Ecto neural progenitor cell (in vitro differentiated cells): ENCODE measurements at regions not wholly inside any gene's neighbourhood (a gene's known extent, or its start where the extent isn't known, plus 50 kb on each side); places are given as distances from the start of the nearest gene placed in this dataset.

Experiments used
- DNase-seq: peaks from one replicate; pipeline ENCODE4 v3.0.0-alpha.2; 2018; ENCODE audit warnings: low spot score

DNA sequence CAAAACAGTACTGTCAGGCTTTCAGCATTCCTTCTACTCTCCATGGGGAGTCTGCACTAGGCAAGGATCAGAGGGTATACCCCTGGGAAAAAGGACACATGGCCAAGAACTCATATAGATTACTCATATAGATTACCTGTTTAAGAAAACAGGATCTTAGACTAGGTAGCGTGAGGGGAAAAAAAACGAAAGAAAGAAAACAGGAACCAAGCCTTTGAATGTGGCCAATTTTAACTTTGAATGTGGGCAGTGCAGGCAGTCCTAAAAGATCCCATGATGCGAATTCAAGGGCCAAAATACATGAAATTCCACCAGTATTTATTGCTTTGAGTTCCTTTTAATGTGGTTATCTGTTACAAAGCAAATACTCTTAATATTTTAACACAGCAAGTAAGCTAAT is 108.6 kb upstream of the TAC1 start:
- DNase-seq = no peak

DNA sequence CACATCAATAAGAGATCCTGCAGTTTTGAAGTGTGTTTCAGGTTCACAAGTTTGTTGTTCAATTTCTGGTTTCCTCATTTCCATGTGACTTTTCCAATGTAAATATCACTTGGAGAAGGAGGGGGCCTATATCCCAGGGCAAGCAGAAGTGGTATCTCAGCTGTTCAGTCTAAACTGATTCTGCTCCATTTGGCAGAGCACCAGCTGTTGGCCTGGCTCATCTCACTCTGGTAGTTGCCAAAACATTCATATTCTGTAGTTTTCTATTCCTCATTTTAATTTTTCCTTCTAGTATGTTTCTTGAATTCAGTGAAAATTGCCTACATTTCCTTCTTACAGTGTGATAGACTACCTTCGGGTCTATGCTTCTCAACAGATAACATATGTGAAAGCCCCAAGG is 101.8 kb upstream of the TAC1 start:
- no peak for DNase-seq

DNA sequence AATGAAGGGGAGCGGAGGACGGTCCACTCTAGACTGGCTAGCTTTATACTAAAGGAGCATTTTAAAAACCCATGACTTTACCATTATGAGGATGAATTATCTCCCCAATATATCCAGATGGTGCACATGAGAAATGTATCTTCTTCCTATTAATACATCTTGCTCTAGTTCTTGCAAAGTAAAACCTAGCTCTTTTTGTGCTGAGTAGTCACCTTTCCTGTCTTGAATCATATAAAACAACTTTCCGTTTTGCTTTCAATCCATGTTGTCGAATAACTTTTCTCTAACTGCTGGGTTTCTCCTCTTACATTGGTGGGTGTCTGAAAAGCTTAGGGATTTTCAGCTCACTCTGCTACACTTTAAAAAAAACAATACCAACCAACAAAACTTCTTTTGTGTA is 96.3 kb upstream of the TAC1 start:
- DNase-seq = no peak

DNA sequence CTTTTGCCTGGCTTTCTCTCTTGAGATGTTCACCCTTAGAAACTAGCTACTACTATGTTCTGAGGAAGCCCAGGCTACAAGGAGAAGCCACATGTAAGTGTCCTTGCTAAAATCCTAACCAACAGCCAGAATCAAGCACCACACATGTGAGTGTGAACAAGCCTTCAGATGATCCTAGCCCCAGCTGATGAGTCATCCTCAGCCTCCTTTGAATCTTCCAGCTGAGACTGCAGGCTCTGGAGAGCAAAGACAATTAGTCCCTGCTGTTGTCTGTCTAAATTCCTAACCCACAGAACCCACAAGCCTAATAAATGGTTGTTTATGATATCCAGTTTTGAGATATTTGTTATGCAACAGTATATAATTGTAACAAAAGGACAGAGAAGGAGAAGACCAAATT is 92.8 kb upstream of the TAC1 start:
- DNase-seq = no peak

DNA sequence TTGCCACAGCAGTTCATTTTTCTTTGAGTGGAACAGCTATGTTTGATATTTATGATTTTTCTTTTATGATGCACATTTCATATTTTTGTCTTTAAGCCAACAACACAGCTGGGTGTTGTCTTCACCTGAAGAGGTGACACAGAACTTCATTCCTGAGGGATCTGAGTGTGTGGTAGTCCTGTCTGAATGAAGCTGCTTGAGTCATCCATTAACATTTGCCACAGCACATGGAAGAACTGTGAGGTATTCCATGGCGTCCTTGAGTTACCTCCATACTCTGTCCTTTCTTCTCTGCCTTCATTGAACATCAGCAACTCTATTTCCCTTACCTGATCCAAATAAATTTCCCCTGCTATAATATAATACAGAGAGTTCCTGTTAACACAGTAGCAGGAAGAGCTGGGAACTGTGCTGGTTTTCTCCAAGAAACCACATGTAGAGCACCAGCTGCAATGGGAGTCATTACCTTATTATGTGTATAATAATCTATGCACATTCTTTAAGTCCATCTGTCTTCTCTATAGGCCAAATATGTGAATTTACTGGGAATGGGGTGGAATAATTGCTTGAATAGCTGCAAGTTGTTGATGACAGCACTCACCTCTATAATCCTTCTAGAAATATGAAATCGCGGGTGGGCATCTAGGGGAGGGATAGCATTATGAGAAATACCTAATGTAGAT is 72.4 kb upstream of the TAC1 start:
- no peak for DNase-seq

DNA sequence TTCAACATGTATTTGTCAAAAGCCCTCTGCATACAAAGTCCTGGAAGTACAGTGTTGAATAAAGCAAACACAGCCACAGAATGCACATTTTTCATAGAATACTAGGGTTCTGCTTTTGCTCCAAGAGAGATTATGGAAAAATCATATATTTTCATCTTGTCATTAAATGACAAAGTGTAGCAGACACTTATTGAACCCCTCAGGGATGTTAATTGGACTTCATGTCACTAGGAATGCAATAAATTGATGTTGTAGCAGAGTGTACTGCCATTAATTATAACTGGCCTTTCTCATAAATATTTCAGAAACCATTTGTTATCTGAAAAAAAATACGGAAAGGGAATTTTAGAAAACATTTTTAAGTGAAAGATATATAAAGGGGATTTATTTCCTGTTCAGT is 64.5 kb upstream of the TAC1 start:
- DNase-seq = no peak

DNA sequence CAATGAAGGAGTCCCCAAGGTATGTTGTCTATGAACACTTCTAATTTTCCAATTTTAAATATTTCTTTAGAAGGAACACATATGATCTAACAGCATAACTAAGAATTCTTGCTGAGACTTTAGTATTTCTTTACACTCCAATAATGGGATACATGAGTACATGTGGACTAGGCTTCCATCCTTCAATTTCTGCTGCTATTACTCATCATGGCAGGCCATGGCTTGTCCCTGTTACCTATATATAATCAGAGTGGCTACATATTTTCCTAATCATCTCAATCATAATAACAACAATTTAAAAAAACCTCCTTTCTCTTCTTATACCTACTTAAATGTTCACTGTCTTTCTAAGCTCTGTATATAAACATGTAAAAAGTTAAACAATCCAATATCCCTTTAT is 60.3 kb upstream of the TAC1 start:
- no peak for DNase-seq

DNA sequence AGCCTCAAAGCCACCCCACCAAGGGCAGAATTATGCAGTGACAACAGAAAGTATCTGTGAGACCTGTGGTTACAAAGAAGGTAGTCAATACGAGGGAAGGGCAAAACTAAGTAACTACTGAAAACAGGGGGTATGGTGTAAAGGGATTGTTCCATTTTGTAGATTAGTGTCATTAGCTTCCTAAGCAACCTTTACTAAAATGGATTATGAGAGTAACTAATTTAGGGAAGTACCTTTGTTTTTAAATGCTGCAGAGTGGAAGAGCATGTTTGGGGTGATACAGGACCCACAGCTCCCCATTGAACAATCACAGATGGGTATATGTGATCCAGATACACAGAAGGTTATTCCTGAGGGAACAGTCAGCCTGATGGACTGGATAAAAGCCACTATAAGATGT is 51.3 kb upstream of the TAC1 start:
- no peak for DNase-seq
